ENCODE measurements at regions not wholly inside any gene's neighbourhood (a gene's known extent, or its start where the extent isn't known, plus 50 kb on each side); places are given as distances from the start of the nearest gene placed in this dataset.

DNA sequence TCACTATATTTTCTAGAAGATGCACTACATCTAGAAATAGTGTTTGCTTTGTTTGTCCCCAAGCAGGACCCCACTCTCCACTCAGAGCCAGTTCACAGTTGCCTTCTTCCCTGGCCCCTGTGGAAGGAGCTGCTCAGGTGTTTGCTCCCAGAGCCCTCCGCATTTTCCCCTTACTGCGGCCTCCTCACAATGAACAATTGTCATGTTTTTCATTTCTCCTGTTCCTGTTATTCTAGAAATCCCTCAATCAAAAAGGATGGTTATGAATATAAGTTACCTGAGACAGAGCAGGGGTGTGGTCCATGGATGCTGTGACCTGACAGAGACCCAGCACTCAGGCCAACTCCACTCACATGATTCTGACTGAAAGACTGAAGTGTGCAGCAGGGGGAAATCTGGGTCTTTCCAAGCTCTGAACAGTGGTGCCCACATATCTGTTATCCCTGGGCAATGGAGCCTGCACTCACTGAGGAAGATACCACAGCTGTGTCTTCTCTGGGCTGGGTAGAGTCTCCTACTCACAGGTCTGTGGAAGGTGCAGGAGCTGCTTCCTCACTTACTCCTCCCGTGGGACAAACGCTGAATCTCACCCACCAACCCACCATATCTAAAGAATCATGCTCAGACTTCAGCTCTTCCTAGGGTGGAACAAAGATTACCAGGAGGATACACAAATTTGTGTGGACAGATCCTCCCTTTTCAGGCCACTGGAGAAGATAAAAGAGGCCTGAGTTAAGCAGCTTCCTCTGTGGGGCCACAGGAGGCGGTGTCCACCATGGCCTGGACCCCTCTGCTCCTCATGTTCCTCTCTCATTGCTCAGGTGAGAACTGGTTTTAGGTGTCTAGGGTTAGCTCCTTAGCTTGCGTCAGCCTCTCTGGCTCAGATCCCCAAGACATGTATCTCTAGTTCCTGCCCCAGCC, 87.1 kb upstream of the TOP3B start:
- ChIA-PET CTCF (interaction anchor here (0.7 kb wide), 1 partner anchor 9 kb away, joined by 3 read pairs; no protein-coding TSS in a partner anchor), POLR2A (ENCODE audit: low non-redundant PET) (no interaction called here)
- TF ChIP-seq, protein P1, sequence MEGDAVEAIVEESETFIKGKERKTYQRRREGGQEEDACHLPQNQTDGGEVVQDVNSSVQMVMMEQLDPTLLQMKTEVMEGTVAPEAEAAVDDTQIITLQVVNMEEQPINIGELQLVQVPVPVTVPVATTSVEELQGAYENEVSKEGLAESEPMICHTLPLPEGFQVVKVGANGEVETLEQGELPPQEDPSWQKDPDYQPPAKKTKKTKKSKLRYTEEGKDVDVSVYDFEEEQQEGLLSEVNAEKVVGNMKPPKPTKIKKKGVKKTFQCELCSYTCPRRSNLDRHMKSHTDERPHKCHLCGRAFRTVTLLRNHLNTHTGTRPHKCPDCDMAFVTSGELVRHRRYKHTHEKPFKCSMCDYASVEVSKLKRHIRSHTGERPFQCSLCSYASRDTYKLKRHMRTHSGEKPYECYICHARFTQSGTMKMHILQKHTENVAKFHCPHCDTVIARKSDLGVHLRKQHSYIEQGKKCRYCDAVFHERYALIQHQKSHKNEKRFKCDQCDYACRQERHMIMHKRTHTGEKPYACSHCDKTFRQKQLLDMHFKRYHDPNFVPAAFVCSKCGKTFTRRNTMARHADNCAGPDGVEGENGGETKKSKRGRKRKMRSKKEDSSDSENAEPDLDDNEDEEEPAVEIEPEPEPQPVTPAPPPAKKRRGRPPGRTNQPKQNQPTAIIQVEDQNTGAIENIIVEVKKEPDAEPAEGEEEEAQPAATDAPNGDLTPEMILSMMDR (conservative IDR thresholded peaks at IDR 0.05; ENCODE audit: low read depth, low read length) = no peak
- no peak for TF ChIP-seq EZH2 (IDR thresholded peaks at IDR 0.05; ENCODE audit: borderline replicate concordance, low read depth, low read length, poor library complexity, severe bottlenecking)

GRCh38 chr22:22068657-22069056, 86.1 kb upstream of the TOP3B start:
- no TSS peak for BruUV-seq (replicated peaks)
- ChIA-PET POLR2A (ENCODE audit: low non-redundant PET) (no interaction called here), CTCF (no interaction called here)
- H3K27me3 ChIP-seq (replicated peaks; ENCODE audit: insufficient read depth, low read depth, low read length, poor library complexity) = no peaks in the 10 kb centered on the region
- no peak for DNase-seq (ENCODE audit: low spot score)
- H3K36me3 ChIP-seq (ENCODE audit: insufficient read depth, low read length, poor library complexity, severe bottlenecking) = no peaks in the 10 kb centered on the region
- TF ChIP-seq, protein P1 (conservative IDR thresholded peaks at IDR 0.05; ENCODE audit: low read depth, low read length) = no peak
- TF ChIP-seq EZH2 (IDR thresholded peaks at IDR 0.05; ENCODE audit: borderline replicate concordance, low read depth, low read length, poor library complexity, severe bottlenecking) = no peak
- no peaks in the 10 kb centered on the region for H3K4me1 ChIP-seq (ENCODE audit: insufficient read depth, low read length, poor library complexity, severe bottlenecking)
- H3K4me3 ChIP-seq (ENCODE audit: low read depth, low read length, poor library complexity, severe bottlenecking) = no peak overlapping the region
- H3K27ac ChIP-seq (ENCODE audit: low read depth, low read length, poor library complexity, severe bottlenecking) = no peak overlapping the region
- intact Hi-C loops (cut with micrococcal nuclease; ENCODE audit: unreplicated experiment) = no loop called here
- no peaks in the 10 kb centered on the region for H3K9me3 ChIP-seq (ENCODE audit: low read depth, low read length, poor library complexity, severe bottlenecking)

More for the DNA sequence above, 87.1 kb upstream of the TOP3B start:
- intact Hi-C loops (cut with micrococcal nuclease; ENCODE audit: unreplicated experiment) = no loop called here
- no TSS peak for BruUV-seq (replicated peaks)
- no peaks in the 10 kb centered on the region for H3K9me3 ChIP-seq (ENCODE audit: low read depth, low read length, poor library complexity, severe bottlenecking)
- H3K27me3 ChIP-seq (replicated peaks; ENCODE audit: insufficient read depth, low read depth, low read length, poor library complexity) = no peaks in the 10 kb centered on the region
- no peak overlapping the region for H3K4me3 ChIP-seq (ENCODE audit: low read depth, low read length, poor library complexity, severe bottlenecking)
- H3K4me1 ChIP-seq (ENCODE audit: insufficient read depth, low read length, poor library complexity, severe bottlenecking) = no peaks in the 10 kb centered on the region
- no peaks in the 10 kb centered on the region for H3K36me3 ChIP-seq (ENCODE audit: insufficient read depth, low read length, poor library complexity, severe bottlenecking)
- DNase-seq (ENCODE audit: low spot score) = no peak
- H3K27ac ChIP-seq (ENCODE audit: low read depth, low read length, poor library complexity, severe bottlenecking) = no peak overlapping the region

GRCh38 chr22:22068025-22068424, 85.4 kb upstream of the TOP3B start:
- no peak overlapping the region for H3K4me3 ChIP-seq (ENCODE audit: low read depth, low read length, poor library complexity, severe bottlenecking)
- BruUV-seq (replicated peaks) = no TSS peak
- no peaks in the 10 kb centered on the region for H3K4me1 ChIP-seq (ENCODE audit: insufficient read depth, low read length, poor library complexity, severe bottlenecking)
- ChIA-PET POLR2A (ENCODE audit: low non-redundant PET) (no interaction called here), CTCF (no interaction called here)
- H3K27me3 ChIP-seq (replicated peaks; ENCODE audit: insufficient read depth, low read depth, low read length, poor library complexity) = no peaks in the 10 kb centered on the region
- H3K36me3 ChIP-seq (ENCODE audit: insufficient read depth, low read length, poor library complexity, severe bottlenecking) = no peaks in the 10 kb centered on the region
- DNase-seq (ENCODE audit: low spot score) = no peak
- H3K9me3 ChIP-seq (ENCODE audit: low read depth, low read length, poor library complexity, severe bottlenecking) = no peaks in the 10 kb centered on the region
- TF ChIP-seq EZH2 (IDR thresholded peaks at IDR 0.05; ENCODE audit: borderline replicate concordance, low read depth, low read length, poor library complexity, severe bottlenecking) = no peak
- TF ChIP-seq, protein P1 (conservative IDR thresholded peaks at IDR 0.05; ENCODE audit: low read depth, low read length) = no peak
- intact Hi-C loops (cut with micrococcal nuclease; ENCODE audit: unreplicated experiment) = no loop called here
- no peak overlapping the region for H3K27ac ChIP-seq (ENCODE audit: low read depth, low read length, poor library complexity, severe bottlenecking)

Data from A673 (cell line).